ENCODE measurements at regions not wholly inside any gene's neighbourhood (a gene's known extent, or its start where the extent isn't known, plus 50 kb on each side); places are given as distances from the start of the nearest gene placed in this dataset.

DNA sequence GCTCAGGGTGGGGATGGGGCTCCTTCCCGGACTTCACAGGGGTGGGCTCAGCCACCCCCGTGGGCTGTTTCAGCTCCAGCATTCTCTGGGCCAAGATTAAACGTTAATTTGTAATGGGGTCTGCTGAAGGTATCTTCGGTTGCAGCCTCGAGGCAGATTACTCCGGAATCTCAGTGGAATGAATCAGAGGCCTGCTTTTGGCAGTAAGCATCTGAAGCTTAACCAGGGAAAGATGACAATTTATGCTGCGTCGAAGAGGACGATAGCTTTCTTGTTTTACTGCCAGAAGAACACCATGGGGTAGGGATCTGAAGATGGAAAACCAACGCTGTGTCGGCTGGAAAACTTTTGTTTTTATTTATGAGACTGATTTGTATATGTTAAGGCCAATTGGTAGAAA is 129.2 kb upstream of the MSX1 start:
- Histone ChIP-seq H3K4me1 (ENCODE audit: control insufficient read depth, insufficient read depth, low read length) (peaks cover 4% of the 10 kb centered on the region), H3K27me3 (ENCODE audit: control insufficient read depth, insufficient read depth, low read length) (no peaks in the 10 kb centered on the region), H3K4me3 (ENCODE audit: low read depth, low read length) (no peak overlapping the region), H3K36me3 (ENCODE audit: control insufficient read depth, insufficient read depth, low read length) (no peaks in the 10 kb centered on the region), H3K27ac (ENCODE audit: low read depth, low read length) (no peak overlapping the region), H3K9me3 (ENCODE audit: control insufficient read depth, insufficient read depth, low read length) (peaks cover 6% of the 10 kb centered on the region)
- DNase-seq (ENCODE audit: low read depth in 4 of 6, low spot score in 6 of 6), result peak in 2 of 6 donors; percentile 12 to 35
- WGBS (ENCODE audit: insufficient coverage), result 49% methylated on average over 11 of the region's 11 CpGs

DNA sequence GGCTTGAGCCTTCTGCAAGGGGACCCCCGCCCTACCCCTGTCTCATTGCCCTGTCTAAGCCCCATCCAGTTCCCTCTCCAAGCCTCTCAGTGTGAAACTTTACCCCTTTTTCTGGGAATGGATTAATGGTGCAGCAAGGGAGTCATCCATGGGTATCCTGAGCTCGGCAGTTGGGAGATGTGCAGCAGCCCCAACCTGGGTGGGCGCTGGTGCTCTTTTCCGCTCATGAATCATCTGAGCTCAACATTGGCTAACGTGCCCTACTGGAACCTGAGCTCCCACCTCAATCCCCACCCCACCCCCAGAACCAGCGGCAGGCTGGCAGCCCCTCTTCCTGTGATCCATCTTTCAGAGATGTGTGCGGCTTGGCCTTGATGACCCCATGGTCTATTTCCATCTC is 130.3 kb upstream of the MSX1 start:
- H3K4me1 ChIP-seq (ENCODE audit: control insufficient read depth, insufficient read depth, low read length), result peaks cover 4% of the 10 kb centered on the region
- H3K36me3 ChIP-seq (ENCODE audit: control insufficient read depth, insufficient read depth, low read length), result no peaks in the 10 kb centered on the region
- no peaks in the 10 kb centered on the region for H3K27me3 ChIP-seq (ENCODE audit: control insufficient read depth, insufficient read depth, low read length)
- no peak overlapping the region for H3K27ac ChIP-seq (ENCODE audit: low read depth, low read length)
- H3K9me3 ChIP-seq (ENCODE audit: control insufficient read depth, insufficient read depth, low read length), result peaks cover 6% of the 10 kb centered on the region
- WGBS (ENCODE audit: insufficient coverage), result 97% methylated on average over 6 of the region's 7 CpGs
- DNase-seq (ENCODE audit: low read depth in 4 of 6, low spot score in 6 of 6), result no peak
- no peak overlapping the region for H3K4me3 ChIP-seq (ENCODE audit: low read depth, low read length)

DNA sequence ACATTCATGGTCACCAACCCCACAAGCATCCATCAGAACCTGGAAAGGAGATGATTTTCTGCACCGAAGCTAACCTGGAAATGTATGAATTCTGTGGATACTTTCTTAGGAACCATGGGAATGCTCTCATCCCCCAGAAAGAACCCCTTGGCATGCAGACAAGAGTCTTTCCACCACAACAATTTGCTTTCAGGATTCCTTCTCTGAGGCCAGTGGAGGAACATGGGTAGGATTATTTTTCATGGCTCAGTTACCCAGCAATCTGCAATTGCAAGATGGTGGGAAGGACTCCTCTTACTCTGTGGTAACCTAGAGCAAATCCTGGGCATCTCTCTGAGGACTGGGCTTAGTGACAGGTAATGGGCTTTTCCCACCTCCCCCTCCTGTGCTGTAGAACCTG is 131.9 kb upstream of the MSX1 start:
- Histone ChIP-seq H3K4me1 (ENCODE audit: control insufficient read depth, insufficient read depth, low read length) (peaks cover 4% of the 10 kb centered on the region), H3K27ac (ENCODE audit: low read depth, low read length) (no peak overlapping the region), H3K36me3 (ENCODE audit: control insufficient read depth, insufficient read depth, low read length) (no peaks in the 10 kb centered on the region), H3K27me3 (ENCODE audit: control insufficient read depth, insufficient read depth, low read length) (no peaks in the 10 kb centered on the region), H3K4me3 (ENCODE audit: low read depth, low read length) (no peak overlapping the region), H3K9me3 (ENCODE audit: control insufficient read depth, insufficient read depth, low read length) (peaks cover 6% of the 10 kb centered on the region)
- WGBS (ENCODE audit: insufficient coverage), result no CpG with 5 or more reads among the region's 1 CpG
- no peak for DNase-seq (ENCODE audit: low read depth in 4 of 6, low spot score in 6 of 6)

DNA sequence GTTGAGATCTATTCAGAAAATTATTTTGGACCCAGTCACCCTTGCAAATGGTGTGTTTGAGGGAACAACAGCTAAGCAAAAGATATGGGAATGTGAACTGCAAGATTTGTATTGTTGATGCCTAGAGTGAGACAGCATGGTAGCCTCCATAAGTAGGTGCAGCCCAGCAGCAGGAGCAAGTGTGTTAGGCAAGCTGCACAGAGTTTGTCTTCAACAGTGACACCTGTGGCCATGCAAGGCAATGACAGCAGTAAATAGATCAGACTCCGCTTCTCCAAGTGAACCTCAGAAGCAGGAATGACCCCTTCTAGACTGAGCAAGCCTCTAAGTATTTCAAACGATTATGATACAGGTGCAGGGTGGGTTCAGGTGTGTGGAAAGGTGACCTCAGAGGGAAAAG is 133.4 kb upstream of the MSX1 start:
- H3K27me3 ChIP-seq (ENCODE audit: control insufficient read depth, insufficient read depth, low read length), result no peaks in the 10 kb centered on the region
- peaks cover 4% of the 10 kb centered on the region for H3K4me1 ChIP-seq (ENCODE audit: control insufficient read depth, insufficient read depth, low read length)
- H3K9me3 ChIP-seq (ENCODE audit: control insufficient read depth, insufficient read depth, low read length), result peaks cover 6% of the 10 kb centered on the region
- no peaks in the 10 kb centered on the region for H3K36me3 ChIP-seq (ENCODE audit: control insufficient read depth, insufficient read depth, low read length)
- no peak overlapping the region for H3K27ac ChIP-seq (ENCODE audit: low read depth, low read length)
- 100% methylated on average over 2 of the region's 2 CpGs for WGBS (ENCODE audit: insufficient coverage)
- no peak overlapping the region for H3K4me3 ChIP-seq (ENCODE audit: low read depth, low read length)
- no peak for DNase-seq (ENCODE audit: low read depth in 4 of 6, low spot score in 6 of 6)

DNA sequence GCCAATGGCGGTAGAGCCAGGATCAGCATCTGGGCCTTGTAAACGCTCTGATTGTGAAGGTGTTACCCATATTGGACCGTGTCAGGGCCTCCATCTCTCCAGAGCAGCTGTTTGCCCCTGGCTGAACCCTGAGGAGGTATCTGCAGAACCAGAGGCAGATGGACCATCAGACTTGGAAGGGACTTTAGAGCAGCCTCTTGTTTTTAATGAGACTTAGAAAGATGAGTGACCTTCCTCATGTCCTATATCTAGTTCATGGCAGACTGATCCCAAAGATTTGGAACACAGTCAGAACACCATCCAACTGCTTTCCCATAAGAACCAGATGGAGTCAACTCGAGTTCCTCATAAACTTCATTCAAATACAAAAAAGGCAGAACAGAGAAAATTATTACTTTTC is 135.1 kb upstream of the MSX1 start:
- WGBS (ENCODE audit: insufficient coverage), result 98% methylated on average over 3 of the region's 4 CpGs
- no peaks in the 10 kb centered on the region for H3K27me3 ChIP-seq (ENCODE audit: control insufficient read depth, insufficient read depth, low read length)
- no peak overlapping the region for H3K27ac ChIP-seq (ENCODE audit: low read depth, low read length)
- no peaks in the 10 kb centered on the region for H3K36me3 ChIP-seq (ENCODE audit: control insufficient read depth, insufficient read depth, low read length)
- peak in 1 of 6 donors; percentile 23 for DNase-seq (ENCODE audit: low read depth in 4 of 6, low spot score in 6 of 6)
- H3K9me3 ChIP-seq (ENCODE audit: control insufficient read depth, insufficient read depth, low read length), result peaks cover 6% of the 10 kb centered on the region
- H3K4me3 ChIP-seq (ENCODE audit: low read depth, low read length), result no peak overlapping the region
- peaks cover 4% of the 10 kb centered on the region for H3K4me1 ChIP-seq (ENCODE audit: control insufficient read depth, insufficient read depth, low read length)

DNA sequence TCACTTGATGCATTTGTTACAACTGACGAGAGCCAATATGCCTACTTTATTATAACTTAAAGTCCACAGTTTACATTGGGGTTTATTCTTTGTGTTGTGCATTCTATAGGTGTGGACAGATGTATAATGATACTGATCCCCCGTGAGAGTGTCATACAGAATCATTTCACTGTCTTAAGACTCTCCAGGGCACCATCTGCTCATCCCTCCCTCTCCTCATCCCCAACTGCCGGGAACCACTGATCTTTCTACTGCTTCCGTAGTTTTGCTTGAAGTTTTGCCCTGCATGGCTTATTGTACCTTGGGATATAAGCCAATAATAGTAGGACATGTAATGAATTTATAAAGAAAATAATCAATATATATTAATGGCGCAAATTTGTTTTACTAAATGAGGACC is 137.8 kb upstream of the MSX1 start:
- no peaks in the 10 kb centered on the region for H3K27me3 ChIP-seq (ENCODE audit: control insufficient read depth, insufficient read depth, low read length)
- no peak overlapping the region for H3K4me3 ChIP-seq (ENCODE audit: low read depth, low read length)
- H3K36me3 ChIP-seq (ENCODE audit: control insufficient read depth, insufficient read depth, low read length), result no peaks in the 10 kb centered on the region
- DNase-seq (ENCODE audit: low read depth in 4 of 6, low spot score in 6 of 6), result peak in 1 of 6 donors; percentile 23
- WGBS (ENCODE audit: insufficient coverage), result no CpG with 5 or more reads among the region's 5 CpGs
- no peaks in the 10 kb centered on the region for H3K4me1 ChIP-seq (ENCODE audit: control insufficient read depth, insufficient read depth, low read length)
- no peak overlapping the region for H3K27ac ChIP-seq (ENCODE audit: low read depth, low read length)
- peaks cover 6% of the 10 kb centered on the region for H3K9me3 ChIP-seq (ENCODE audit: control insufficient read depth, insufficient read depth, low read length)

DNA sequence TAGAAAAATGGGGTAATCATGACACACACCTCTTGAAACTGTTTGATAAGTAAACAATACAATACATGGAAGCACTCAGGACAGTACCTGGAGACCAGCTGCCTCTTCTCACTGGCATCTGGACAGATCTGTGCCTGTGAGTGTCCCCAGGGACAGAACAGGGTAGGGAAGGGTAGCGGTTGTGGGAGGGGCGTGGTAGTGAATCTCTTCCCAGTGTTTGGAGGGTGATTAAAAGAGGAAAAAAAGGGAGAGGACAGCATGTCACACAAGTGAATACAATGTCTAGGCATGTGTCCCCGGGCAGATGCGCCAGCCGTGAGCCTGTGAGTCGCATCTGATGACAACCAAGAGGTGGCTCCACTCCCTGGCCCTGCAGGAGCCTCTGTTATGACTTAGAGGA is 138.8 kb upstream of the MSX1 start:
- Histone ChIP-seq H3K4me1 (ENCODE audit: control insufficient read depth, insufficient read depth, low read length) (no peaks in the 10 kb centered on the region), H3K27ac (ENCODE audit: low read depth, low read length) (no peak overlapping the region), H3K27me3 (ENCODE audit: control insufficient read depth, insufficient read depth, low read length) (no peaks in the 10 kb centered on the region), H3K9me3 (ENCODE audit: control insufficient read depth, insufficient read depth, low read length) (peaks cover 2% of the 10 kb centered on the region), H3K36me3 (ENCODE audit: control insufficient read depth, insufficient read depth, low read length) (no peaks in the 10 kb centered on the region), H3K4me3 (ENCODE audit: low read depth, low read length) (no peak overlapping the region)
- no peak for DNase-seq (ENCODE audit: low read depth in 4 of 6, low spot score in 6 of 6)
- WGBS (ENCODE audit: insufficient coverage), result 71% methylated on average over 6 of the region's 6 CpGs

DNA sequence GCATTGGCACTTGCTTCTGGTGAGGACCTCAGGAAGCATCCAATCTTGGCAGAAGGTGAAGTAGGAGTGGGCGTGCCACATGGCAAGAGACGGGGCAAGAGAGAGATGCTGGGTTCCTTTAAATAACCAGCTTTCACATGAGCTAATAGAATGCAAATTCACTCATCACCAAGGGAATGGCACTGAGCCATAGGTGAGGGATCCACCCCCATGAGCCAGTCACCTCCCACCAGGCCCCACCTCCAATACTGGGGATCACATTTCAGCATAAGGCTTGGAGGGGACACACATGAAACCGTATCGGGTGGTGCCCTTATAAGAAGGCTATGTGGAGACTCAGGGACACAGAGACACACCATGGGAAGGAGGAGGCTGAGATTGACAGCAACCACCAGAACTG is 140.0 kb upstream of the MSX1 start:
- H3K36me3 ChIP-seq (ENCODE audit: control insufficient read depth, insufficient read depth, low read length), result no peaks in the 10 kb centered on the region
- no peak overlapping the region for H3K27ac ChIP-seq (ENCODE audit: low read depth, low read length)
- H3K9me3 ChIP-seq (ENCODE audit: control insufficient read depth, insufficient read depth, low read length), result no peaks in the 10 kb centered on the region
- no peak for DNase-seq (ENCODE audit: low read depth in 4 of 6, low spot score in 6 of 6)
- H3K27me3 ChIP-seq (ENCODE audit: control insufficient read depth, insufficient read depth, low read length), result no peaks in the 10 kb centered on the region
- H3K4me3 ChIP-seq (ENCODE audit: low read depth, low read length), result no peak overlapping the region
- 26% methylated on average over 2 of the region's 4 CpGs for WGBS (ENCODE audit: insufficient coverage)
- no peaks in the 10 kb centered on the region for H3K4me1 ChIP-seq (ENCODE audit: control insufficient read depth, insufficient read depth, low read length)

DNA sequence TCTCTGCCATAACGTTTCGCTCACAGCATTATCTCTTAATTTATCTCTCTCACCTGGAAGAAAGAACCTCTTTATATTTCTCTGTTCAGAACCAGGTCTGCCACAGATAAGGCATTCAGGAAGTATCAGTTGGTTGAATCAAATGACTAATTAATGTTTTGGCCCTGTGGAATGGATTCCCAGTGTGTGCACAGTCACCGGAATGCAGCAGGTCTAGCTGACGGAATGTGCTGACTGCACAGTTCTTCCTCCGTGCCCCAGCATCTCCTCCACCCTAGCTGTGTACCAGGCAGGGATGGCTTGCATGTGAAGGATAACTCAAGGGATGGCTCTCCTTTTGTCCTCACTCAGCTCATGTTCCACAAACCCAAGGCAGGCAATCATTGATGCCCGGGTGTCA is 141.8 kb upstream of the MSX1 start:
- WGBS (ENCODE audit: insufficient coverage), result 95% methylated on average over 4 of the region's 6 CpGs
- Histone ChIP-seq H3K9me3 (ENCODE audit: control insufficient read depth, insufficient read depth, low read length) (no peaks in the 10 kb centered on the region), H3K4me1 (ENCODE audit: control insufficient read depth, insufficient read depth, low read length) (no peaks in the 10 kb centered on the region), H3K36me3 (ENCODE audit: control insufficient read depth, insufficient read depth, low read length) (no peaks in the 10 kb centered on the region), H3K27ac (ENCODE audit: low read depth, low read length) (no peak overlapping the region), H3K27me3 (ENCODE audit: control insufficient read depth, insufficient read depth, low read length) (no peaks in the 10 kb centered on the region), H3K4me3 (ENCODE audit: low read depth, low read length) (no peak overlapping the region)
- DNase-seq (ENCODE audit: low read depth in 4 of 6, low spot score in 6 of 6), result no peak

DNA sequence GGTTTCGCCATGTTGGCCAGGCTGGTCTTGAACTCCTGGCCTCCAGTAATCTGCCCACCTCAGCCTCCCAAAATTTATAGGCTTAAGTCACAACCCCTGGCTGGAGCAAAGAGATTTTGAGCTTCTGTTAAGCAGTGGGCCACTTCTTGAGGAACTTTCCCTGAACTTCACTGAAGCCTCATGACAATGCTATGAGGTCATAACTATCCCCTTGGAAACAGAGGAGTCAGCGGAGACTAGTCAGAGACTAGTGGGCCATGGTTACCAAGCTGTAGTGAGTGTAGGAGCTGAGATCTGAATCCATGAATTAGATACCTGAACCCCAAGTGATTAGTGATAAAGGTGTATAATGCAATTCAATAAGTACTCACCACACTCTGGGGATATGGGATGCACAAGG is 145.1 kb upstream of the MSX1 start:
- WGBS (ENCODE audit: insufficient coverage), result 100% methylated on average over 2 of the region's 2 CpGs
- H3K4me1 ChIP-seq (ENCODE audit: control insufficient read depth, insufficient read depth, low read length), result no peaks in the 10 kb centered on the region
- no peaks in the 10 kb centered on the region for H3K27me3 ChIP-seq (ENCODE audit: control insufficient read depth, insufficient read depth, low read length)
- no peak for DNase-seq (ENCODE audit: low read depth in 4 of 6, low spot score in 6 of 6)
- no peak overlapping the region for H3K27ac ChIP-seq (ENCODE audit: low read depth, low read length)
- H3K36me3 ChIP-seq (ENCODE audit: control insufficient read depth, insufficient read depth, low read length), result no peaks in the 10 kb centered on the region
- no peak overlapping the region for H3K4me3 ChIP-seq (ENCODE audit: low read depth, low read length)
- H3K9me3 ChIP-seq (ENCODE audit: control insufficient read depth, insufficient read depth, low read length), result no peaks in the 10 kb centered on the region
